Gastroesophageal sphincter (tissue), 2 donors: ENCODE measurements at regions not wholly inside any gene's neighbourhood (a gene's known extent, or its start where the extent isn't known, plus 50 kb on each side); places are given as distances from the start of the nearest gene placed in this dataset.

Experiments used
- POLR2A ChIP-seq, 2 donors: fragments of 450-650 bp; IDR thresholded peaks; one replicate each; pipeline ENCODE4 v1.6.1; 2017; ENCODE audit warnings: antibody characterized with exemption in 2 of 2, mild to moderate bottlenecking in 2 of 2, moderate library complexity in 1 of 2
- POLR2AphosphoS5 ChIP-seq: sonication (generic); formaldehyde crosslinking; IDR thresholded peaks from one replicate; pipeline ENCODE4 v1.6.1; 2017; ENCODE audit warnings: antibody characterized with exemption

GRCh38 chr6:14618759-14619418, 501.3 kb downstream of the CD83 start:
- no peak for TF ChIP-seq POLR2A (IDR thresholded peaks at IDR 0.05)
- no peak for TF ChIP-seq POLR2AphosphoS5
